ENCODE measurements at regions not wholly inside any gene's neighbourhood (a gene's known extent, or its start where the extent isn't known, plus 50 kb on each side); places are given as distances from the start of the nearest gene placed in this dataset.

DNA sequence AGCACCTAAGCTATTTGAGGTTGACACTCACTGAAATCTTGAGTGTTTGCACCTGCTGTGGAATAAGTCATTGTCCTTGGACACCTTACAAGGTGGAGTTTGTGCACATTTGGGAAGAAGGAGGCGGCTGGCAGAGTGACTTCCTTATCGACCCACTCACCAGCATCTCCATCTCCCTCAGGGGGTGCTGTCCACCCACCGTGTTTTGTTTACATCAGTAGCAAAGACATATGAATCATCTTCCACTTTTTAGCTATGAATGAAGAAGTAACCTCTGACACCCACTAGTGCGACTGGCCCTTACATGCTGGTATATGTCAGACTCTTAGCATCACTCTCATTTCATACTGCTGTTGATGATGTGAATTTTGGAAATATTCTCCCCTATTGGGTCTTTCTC is 119.5 kb upstream of the SGK1 start:
- H3K79me2 ChIP-seq (ENCODE audit: low read depth), result no peaks in the 10 kb centered on the region
- BruUV-seq (replicated peaks), result no TSS peak
- H3K4me2 ChIP-seq, result peak overlapping the region; percentile 71
- DNase-seq, result peak in 1 of 2 experiments; percentile 61
- no peaks in the 10 kb centered on the region for H3K36me3 ChIP-seq (ENCODE audit: low read depth)
- ChIA-PET POLR2A (ENCODE audit: unreplicated experiment) (interaction anchor here (0.7 kb wide), 1 partner anchor 200 kb away, joined by 3 read pairs; no protein-coding TSS in a partner anchor), CTCF (no interaction called here)
- peak overlapping the region; percentile 69; the same call in 1 of the 2 replicates for H2AFZ ChIP-seq
- peaks cover 19% of the 10 kb centered on the region for H3F3A ChIP-seq (ENCODE audit: insufficient read depth, low read depth)
- no peaks in the 10 kb centered on the region for H3K27me3 ChIP-seq (ENCODE audit: insufficient read depth, low read depth)
- no peak for TF ChIP-seq EZH2 (IDR thresholded peaks at IDR 0.05; ENCODE audit: low read depth)
- peaks cover 29% of the 10 kb centered on the region for H3K4me1 ChIP-seq (replicated peaks; ENCODE audit: insufficient read depth)
- H4K20me1 ChIP-seq (ENCODE audit: insufficient read depth), result no peaks in the 10 kb centered on the region
- intact Hi-C loops (cut with micrococcal nuclease; ENCODE audit: unreplicated experiment), result loop anchor here (2.0 to 5.0 kb wide), 4 partner anchors 60 to 385 kb away; no protein-coding TSS in a partner anchor
- H3K9me3 ChIP-seq (ENCODE audit: insufficient read depth, low read depth), result no peaks in the 10 kb centered on the region
- peak overlapping the region; percentile 85 for H3K27ac ChIP-seq
- no peaks in the 10 kb centered on the region for H3K9me2 ChIP-seq (ENCODE audit: insufficient read depth)
- no peak overlapping the region for H3K4me3 ChIP-seq

DNA sequence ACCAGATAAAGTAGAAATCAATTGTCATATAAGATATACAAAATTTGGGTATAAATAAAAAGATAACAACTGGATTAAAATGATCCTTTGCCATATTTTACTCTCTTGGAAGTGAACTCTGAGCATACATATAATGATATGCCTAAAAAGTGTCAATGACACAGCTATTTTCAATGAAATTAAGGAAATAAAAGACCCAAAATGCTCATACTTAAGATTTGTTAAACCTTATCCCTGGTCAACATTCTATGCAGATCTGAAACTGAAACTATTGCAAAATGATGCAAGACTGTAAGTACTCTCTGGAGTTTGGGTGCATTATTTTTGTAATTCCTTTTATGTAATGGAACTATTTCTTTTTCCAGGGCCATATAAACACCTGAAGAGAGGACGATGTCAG is 119.0 kb upstream of the SGK1 start:
- intact Hi-C loops (cut with micrococcal nuclease; ENCODE audit: unreplicated experiment), result loop anchor here (1.0 to 5.0 kb wide), 5 partner anchors 60 to 385 kb away; no protein-coding TSS in a partner anchor
- H3K27ac ChIP-seq, result peak overlapping the region; percentile 85
- no peak for TF ChIP-seq EZH2 (IDR thresholded peaks at IDR 0.05; ENCODE audit: low read depth)
- TF ChIP-seq, protein P1, sequence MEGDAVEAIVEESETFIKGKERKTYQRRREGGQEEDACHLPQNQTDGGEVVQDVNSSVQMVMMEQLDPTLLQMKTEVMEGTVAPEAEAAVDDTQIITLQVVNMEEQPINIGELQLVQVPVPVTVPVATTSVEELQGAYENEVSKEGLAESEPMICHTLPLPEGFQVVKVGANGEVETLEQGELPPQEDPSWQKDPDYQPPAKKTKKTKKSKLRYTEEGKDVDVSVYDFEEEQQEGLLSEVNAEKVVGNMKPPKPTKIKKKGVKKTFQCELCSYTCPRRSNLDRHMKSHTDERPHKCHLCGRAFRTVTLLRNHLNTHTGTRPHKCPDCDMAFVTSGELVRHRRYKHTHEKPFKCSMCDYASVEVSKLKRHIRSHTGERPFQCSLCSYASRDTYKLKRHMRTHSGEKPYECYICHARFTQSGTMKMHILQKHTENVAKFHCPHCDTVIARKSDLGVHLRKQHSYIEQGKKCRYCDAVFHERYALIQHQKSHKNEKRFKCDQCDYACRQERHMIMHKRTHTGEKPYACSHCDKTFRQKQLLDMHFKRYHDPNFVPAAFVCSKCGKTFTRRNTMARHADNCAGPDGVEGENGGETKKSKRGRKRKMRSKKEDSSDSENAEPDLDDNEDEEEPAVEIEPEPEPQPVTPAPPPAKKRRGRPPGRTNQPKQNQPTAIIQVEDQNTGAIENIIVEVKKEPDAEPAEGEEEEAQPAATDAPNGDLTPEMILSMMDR (conservative IDR thresholded peaks at IDR 0.05), result no peak
- no peaks in the 10 kb centered on the region for H3K9me3 ChIP-seq (ENCODE audit: insufficient read depth, low read depth)
- H4K20me1 ChIP-seq (ENCODE audit: insufficient read depth), result no peaks in the 10 kb centered on the region
- peaks cover 19% of the 10 kb centered on the region for H3F3A ChIP-seq (ENCODE audit: insufficient read depth, low read depth)
- peak overlapping the region; percentile 69 for H2AFZ ChIP-seq
- peak overlapping the region; percentile 71 for H3K4me2 ChIP-seq
- no peaks in the 10 kb centered on the region for H3K9me2 ChIP-seq (ENCODE audit: insufficient read depth)
- ChIA-PET POLR2A (ENCODE audit: unreplicated experiment) (interaction anchor here (0.6 to 0.7 kb wide), 3 partner anchors 12 to 199 kb away, joined by 3 to 9 read pairs (median 5); no protein-coding TSS in a partner anchor), CTCF (no interaction called here)
- H3K27me3 ChIP-seq (ENCODE audit: insufficient read depth, low read depth), result no peaks in the 10 kb centered on the region
- H3K4me3 ChIP-seq, result peak overlapping the region; percentile 36; the same call in 1 of the 2 replicates
- H3K4me1 ChIP-seq (replicated peaks; ENCODE audit: insufficient read depth), result peaks cover 29% of the 10 kb centered on the region
- no TSS peak for BruUV-seq (replicated peaks)
- peak in 1 of 2 experiments; percentile 49 for DNase-seq
- no peaks in the 10 kb centered on the region for H3K36me3 ChIP-seq (ENCODE audit: low read depth)
- no peaks in the 10 kb centered on the region for H3K79me2 ChIP-seq (ENCODE audit: low read depth)

DNA sequence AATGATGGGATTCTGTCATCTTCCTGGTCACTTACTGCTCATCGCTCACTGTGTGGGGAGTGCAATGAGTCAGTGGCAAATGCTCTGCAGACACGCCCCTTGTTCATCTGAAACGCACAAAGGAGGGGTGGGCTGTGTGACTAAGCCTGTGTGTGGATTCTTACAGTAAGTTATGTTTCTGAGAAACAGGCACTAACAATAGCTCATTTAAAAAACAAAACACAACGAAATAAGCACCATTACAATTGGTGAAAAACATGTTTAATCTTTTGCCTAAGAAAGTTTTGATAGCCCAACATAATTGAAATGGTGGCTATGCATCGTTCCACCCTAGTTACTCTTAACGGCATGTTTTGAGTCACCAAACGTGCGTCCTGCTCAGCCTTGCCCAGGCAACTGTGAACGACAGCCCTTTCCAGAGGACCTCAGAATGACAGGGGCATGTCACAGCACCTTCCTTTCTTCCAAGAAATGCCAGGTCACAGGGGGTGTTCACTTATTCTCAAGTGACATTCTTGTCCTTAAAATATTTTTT is 118.4 kb upstream of the SGK1 start:
- no peaks in the 10 kb centered on the region for H3K79me2 ChIP-seq (ENCODE audit: low read depth)
- no peaks in the 10 kb centered on the region for H4K20me1 ChIP-seq (ENCODE audit: insufficient read depth)
- H3K4me2 ChIP-seq, result peak overlapping the region; percentile 71
- CTCF ChIA-PET, result no interaction called here
- H3K4me3 ChIP-seq, result peak overlapping the region; percentile 36; the same call in 1 of the 2 replicates
- no peaks in the 10 kb centered on the region for H3K36me3 ChIP-seq (ENCODE audit: low read depth)
- POLR2A ChIA-PET (ENCODE audit: unreplicated experiment), result interaction anchor here (0.6 to 0.7 kb wide), 4 partner anchors 13 to 265 kb away, joined by 5 to 10 read pairs (median 9); no protein-coding TSS in a partner anchor
- no peaks in the 10 kb centered on the region for H3K9me2 ChIP-seq (ENCODE audit: insufficient read depth)
- H3F3A ChIP-seq (ENCODE audit: insufficient read depth, low read depth), result peaks cover 19% of the 10 kb centered on the region
- BruUV-seq (replicated peaks), result TSS peak; percentile 61
- H3K27ac ChIP-seq, result peak overlapping the region; percentile 85
- peaks cover 29% of the 10 kb centered on the region for H3K4me1 ChIP-seq (replicated peaks; ENCODE audit: insufficient read depth)
- H2AFZ ChIP-seq, result peak overlapping the region; percentile 69
- H3K9me3 ChIP-seq (ENCODE audit: insufficient read depth, low read depth), result no peaks in the 10 kb centered on the region
- DNase-seq, result peak; percentile 75 to 96
- no peak for TF ChIP-seq EZH2 (IDR thresholded peaks at IDR 0.05; ENCODE audit: low read depth)
- TF ChIP-seq, protein P1 (conservative IDR thresholded peaks at IDR 0.05), result no peak
- H3K27me3 ChIP-seq (ENCODE audit: insufficient read depth, low read depth), result no peaks in the 10 kb centered on the region
- intact Hi-C loops (cut with micrococcal nuclease; ENCODE audit: unreplicated experiment), result loop anchor here (1.0 to 5.0 kb wide), 5 partner anchors 59 to 386 kb away; no protein-coding TSS in a partner anchor
